ENCODE measurements at regions not wholly inside any gene's neighbourhood (a gene's known extent, or its start where the extent isn't known, plus 50 kb on each side); places are given as distances from the start of the nearest gene placed in this dataset.

DNA sequence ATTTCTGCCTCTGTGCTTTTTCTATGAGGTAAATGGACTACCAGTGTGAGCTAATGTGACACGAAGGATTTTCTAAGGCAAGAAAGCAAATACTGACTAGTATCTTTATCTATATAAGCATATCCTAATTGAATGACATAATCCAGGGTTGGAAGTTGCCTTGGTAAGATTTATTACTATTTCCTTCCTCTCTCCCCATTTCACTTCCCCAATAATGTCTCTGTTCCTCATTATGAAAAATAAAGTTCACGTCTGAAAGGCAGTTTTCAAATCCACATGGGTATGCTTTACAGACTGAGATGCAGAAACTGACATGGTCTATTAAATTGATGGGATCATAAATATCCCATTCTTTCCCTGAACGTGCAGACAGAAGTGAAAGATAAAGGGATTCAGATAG lies 86.0 kb downstream of the DTWD1 start:
- TF ChIP-seq, protein P1, sequence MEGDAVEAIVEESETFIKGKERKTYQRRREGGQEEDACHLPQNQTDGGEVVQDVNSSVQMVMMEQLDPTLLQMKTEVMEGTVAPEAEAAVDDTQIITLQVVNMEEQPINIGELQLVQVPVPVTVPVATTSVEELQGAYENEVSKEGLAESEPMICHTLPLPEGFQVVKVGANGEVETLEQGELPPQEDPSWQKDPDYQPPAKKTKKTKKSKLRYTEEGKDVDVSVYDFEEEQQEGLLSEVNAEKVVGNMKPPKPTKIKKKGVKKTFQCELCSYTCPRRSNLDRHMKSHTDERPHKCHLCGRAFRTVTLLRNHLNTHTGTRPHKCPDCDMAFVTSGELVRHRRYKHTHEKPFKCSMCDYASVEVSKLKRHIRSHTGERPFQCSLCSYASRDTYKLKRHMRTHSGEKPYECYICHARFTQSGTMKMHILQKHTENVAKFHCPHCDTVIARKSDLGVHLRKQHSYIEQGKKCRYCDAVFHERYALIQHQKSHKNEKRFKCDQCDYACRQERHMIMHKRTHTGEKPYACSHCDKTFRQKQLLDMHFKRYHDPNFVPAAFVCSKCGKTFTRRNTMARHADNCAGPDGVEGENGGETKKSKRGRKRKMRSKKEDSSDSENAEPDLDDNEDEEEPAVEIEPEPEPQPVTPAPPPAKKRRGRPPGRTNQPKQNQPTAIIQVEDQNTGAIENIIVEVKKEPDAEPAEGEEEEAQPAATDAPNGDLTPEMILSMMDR (conservative IDR thresholded peaks at IDR 0.05; ENCODE audit: low read depth, low read length): no peak
- no peak overlapping the region for H3K4me3 ChIP-seq (ENCODE audit: low read depth, low read length)
- no peak for DNase-seq (ENCODE audit: low read depth)

DNA sequence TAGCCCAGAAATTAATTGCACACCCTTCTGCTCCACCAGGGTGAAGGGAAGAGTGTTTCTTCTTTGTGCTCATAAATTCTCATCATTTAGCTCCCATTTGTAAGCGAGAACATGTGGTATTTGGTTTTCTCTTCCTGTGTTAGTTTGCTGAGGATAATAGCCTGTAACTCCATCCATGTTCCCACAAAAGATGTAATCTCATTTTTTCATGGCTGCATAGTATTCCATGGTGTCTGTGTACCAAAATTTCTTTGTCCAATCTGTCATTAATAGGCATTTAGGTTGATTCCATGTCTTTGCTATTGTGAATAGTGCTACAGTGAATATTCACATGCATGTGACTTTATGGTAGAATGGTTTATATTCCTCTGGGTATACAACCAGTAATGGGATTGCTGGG lies 86.8 kb downstream of the DTWD1 start:
- no peak overlapping the region for H3K4me3 ChIP-seq (ENCODE audit: low read depth, low read length)
- TF ChIP-seq, protein P1 (conservative IDR thresholded peaks at IDR 0.05; ENCODE audit: low read depth, low read length): no peak
- DNase-seq (ENCODE audit: low read depth): no peak

DNA sequence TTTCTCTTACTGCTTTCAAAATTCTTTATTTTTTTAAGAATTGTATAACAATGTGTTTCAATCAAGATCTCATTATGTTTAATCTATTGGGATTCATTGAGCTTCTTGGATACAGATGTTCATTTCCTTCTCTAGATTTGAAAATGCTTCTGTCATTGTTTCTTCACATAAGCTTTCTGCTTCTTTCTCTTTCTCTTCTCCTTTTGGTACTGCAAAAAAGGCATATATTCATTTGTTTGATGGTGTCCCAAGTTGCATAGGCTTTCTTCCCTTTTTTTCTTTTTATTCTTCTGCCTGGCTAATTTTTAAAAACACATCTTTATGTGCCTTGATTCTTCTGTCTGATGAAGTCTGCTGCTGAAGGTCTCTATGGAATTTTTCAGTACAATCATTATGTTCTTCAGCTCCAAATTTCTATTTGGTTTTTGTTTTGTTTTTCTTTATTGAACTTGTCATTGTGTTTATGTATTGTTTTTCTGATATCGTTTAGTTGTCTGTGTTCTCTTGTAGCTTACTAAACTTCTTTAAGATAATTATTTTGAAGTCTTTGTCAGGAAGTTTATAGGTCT lies 88.9 kb downstream of the DTWD1 start:
- TF ChIP-seq, protein P1 (conservative IDR thresholded peaks at IDR 0.05; ENCODE audit: low read depth, low read length): no peak

DNA sequence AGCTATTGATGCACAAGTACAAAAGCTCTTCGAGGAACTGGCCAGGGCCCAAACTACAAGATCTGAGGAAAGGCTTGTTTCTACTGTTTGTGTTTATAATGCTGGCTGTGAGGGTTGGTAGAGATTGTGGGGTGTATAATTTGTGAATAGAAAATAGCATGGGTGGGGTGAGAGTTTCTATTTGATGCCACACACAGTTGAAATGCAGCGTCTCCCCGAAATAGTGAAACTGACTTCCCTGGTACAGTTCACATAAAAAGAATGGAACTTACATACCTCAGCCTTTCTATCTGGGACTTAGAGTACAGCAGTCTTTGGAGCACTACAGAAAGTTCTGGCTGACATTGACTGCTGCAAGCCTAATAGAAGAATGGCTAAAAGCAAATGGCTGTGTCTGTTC lies 91.3 kb downstream of the DTWD1 start:
- H3K4me3 ChIP-seq (ENCODE audit: low read depth, low read length): no peak overlapping the region
- TF ChIP-seq, protein P1 (conservative IDR thresholded peaks at IDR 0.05; ENCODE audit: low read depth, low read length): no peak
- DNase-seq (ENCODE audit: low read depth): no peak

More for the DNA sequence above, 88.9 kb downstream of the DTWD1 start:
- H3K4me3 ChIP-seq (ENCODE audit: low read depth, low read length): no peak overlapping the region
- no peak for DNase-seq (ENCODE audit: low read depth)

DNA sequence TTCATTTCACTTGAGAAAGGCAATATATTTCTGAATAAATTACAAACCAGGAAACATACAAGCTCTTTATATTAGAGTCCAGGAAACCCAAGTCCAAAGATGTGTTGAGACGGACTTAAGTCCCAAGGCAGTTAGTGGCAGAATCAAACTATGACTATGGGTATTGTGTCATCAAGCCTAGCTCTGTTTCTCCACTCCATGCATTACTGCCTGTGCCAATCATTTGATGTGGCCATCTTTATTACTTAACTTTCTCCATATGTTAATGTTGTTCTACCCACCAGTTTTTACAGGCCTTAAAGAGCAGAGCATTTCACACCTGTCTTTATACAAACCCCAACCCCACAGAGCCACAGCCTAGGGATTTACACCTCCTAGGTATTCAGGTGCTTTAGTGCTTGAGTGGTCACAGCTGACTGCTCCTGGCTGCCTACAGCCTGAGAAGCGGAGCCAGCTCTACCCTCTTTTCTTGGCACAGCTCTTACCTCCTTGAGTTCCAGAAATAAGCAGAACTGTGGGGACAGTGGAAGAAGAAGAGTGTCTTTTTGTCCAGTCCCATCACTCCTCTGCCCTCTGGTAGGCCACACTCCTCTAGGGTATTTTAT lies 92.1 kb downstream of the DTWD1 start:
- H3K4me3 ChIP-seq (ENCODE audit: low read depth, low read length): no peak overlapping the region
- DNase-seq (ENCODE audit: low read depth): no peak
- TF ChIP-seq, protein P1 (conservative IDR thresholded peaks at IDR 0.05; ENCODE audit: low read depth, low read length): no peak

DNA sequence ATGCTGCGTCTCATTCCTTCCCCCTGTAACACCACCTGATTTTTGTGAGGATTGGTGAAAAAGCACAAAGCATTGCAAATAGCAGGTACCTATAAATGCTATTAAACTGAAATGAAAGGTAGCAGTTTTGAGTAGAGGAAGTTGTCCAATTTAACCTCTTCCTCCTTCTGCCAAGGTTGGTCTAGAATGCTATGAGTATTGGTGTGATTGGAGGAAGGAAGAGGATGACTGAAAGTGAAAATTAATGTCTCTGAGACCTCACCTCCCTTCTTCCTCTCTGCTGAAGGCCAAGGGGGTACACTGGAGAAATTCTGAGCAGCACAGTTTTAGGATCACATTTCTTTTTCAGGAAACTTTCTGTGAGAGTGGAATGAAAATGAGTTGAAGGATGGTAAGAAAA lies 94.4 kb downstream of the DTWD1 start:
- DNase-seq (ENCODE audit: low read depth): no peak
- TF ChIP-seq, protein P1 (conservative IDR thresholded peaks at IDR 0.05; ENCODE audit: low read depth, low read length): no peak
- H3K4me3 ChIP-seq (ENCODE audit: low read depth, low read length): no peak overlapping the region

DNA sequence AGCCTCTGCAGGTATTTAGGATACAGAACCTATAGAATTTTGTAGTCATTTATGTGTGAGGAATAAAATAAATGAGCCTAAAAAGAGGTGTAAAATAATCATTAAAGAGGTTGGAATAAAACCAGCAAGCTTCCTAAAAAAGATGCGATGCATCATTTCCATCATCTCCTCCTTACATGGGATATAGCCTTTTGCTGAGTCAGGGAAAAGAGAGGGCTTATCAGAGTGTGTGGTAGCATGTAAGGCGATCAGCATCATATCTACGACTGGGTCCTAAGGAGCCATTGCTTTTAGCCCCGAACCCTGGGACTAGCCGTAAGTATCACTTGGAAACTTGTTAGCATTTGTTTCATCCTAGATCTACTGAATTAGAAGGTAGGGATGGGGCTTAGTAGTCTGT lies 94.9 kb downstream of the DTWD1 start:
- H3K4me3 ChIP-seq (ENCODE audit: low read depth, low read length): no peak overlapping the region
- no peak for DNase-seq (ENCODE audit: low read depth)
- TF ChIP-seq, protein P1 (conservative IDR thresholded peaks at IDR 0.05; ENCODE audit: low read depth, low read length): no peak

All from choroid plexus epithelial cell (primary cell).